Sciatic nerve (tissue), 2 donors: ENCODE measurements at regions not wholly inside any gene's neighbourhood (a gene's known extent, or its start where the extent isn't known, plus 50 kb on each side); places are given as distances from the start of the nearest gene placed in this dataset. TPM values are rescaled to one million over a fixed set of nuclear protein-coding genes. Genes with fewer than 3 reads are reported as not detected.
"Not testable (repeated sequence)": the region's sequence is repeated elsewhere in the genome, so short reads cannot be mapped to it uniquely, and the experiment has no call there.

Experiments used
- ATAC-seq: fragments of 200-7000 bp; cut with Tn5 transposase; one replicate; pipeline ENCODE4 v1.9.1; 2020; ENCODE audit warnings: mild to moderate bottlenecking, moderate library complexity
- DNase-seq: peaks from one replicate; pipeline ENCODE4 v3.0.0-alpha.2; 2020; ENCODE audit warnings: low spot score
- intact Hi-C: fragments of 100-400 bp; cut with DNase I; formaldehyde crosslinking; loops from one replicate; pipeline ENCODE4 v1.14.2; 2022
- microRNA-seq: library from miRNA; unstranded; fragments of <30 nt; microRNA quantifications from one replicate; pipeline ENCODE4 v1.2.0, GENCODE V29; 2020
- donor health status: DM: no; HTN: no; CAD: no.
- donor health status: DM: no; HTN: no; CAD: no.

DNA sequence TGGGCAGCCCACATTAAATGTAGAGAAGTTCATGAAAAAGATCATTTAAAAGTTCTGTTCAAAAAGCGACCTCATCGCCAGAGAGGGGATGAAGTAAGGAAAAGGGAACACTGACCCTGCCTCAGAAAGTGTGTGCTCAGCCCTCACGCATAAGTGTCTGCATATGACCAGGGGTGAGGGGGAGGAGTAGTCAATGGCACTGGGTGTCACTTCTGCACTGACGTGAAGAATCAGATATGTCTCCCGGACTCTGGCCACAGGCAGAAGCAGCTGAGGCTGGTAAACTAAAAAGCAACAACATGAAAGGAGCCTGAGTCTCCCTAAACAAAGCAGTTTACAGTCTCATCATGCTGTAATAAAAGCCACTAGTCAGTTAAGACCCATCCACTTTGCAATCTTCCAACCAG is 168.5 kb downstream of the AVL9 start:
- DNase-seq, intact Hi-C loops, ATAC-seq: not testable (repeated sequence)

DNA sequence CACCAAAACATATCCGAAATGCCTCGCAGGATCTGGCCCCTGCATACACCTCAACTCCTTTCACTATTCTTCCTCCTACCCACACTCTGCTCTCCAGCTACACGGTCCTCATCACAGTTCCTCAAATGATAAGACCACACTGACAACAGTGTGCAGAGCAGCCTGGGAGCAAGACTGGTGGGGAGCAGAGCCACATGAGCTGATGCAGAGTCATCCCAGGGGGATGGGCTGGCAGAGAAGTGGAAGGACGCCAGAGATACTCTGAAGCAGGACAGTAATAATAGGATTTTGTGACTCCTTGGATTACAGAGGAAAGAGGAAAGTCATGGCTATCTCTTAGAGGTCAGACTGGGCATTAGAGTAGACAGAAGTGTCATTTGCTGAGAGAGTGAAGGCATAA is 167.2 kb downstream of the AVL9 start:
- intact Hi-C loops, ATAC-seq, DNase-seq: not testable (repeated sequence)

DNA sequence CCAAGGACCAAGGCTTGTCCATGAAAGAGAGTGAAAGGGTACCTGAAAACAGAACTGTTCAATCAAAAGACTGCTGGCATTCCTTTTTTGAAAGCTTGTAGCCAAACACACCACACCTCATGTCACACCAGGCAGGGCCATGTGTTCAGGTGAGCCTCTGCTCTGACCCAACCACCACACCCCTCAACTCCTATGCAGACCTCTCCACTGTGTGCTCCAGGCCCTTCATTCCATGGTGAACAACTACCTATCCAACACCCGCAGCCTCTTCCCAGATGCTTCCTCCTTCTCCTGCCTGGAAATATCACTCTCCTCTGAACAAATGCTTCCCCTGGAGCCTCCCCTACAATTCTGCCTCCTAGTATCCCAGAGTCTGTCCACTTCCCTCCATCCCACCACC is 166.6 kb downstream of the AVL9 start:
- no peak for DNase-seq
- intact Hi-C loops: no loop called here
- no peak for ATAC-seq

DNA sequence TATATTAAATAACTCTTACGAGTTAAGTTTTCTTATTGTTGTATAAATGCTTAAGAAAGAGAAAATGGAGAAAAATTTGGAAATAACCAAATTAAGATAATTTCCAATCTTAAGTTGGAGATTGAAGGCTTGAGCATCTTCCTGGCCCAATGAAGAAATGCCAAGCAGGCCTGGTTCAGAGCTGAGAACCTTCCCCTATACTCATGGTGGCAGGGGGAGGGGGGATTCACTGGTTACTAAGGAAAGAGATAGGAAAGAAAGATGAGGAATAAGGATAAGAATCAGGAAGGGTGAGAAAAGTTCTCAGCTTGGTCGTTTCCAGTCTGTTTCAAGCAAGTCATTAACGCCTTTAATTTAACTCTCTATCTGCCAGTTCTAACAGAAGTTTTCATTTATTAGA is 166.2 kb downstream of the AVL9 start:
- ATAC-seq (no peak), DNase-seq (no peak)
- intact Hi-C loops: no loop called here

DNA sequence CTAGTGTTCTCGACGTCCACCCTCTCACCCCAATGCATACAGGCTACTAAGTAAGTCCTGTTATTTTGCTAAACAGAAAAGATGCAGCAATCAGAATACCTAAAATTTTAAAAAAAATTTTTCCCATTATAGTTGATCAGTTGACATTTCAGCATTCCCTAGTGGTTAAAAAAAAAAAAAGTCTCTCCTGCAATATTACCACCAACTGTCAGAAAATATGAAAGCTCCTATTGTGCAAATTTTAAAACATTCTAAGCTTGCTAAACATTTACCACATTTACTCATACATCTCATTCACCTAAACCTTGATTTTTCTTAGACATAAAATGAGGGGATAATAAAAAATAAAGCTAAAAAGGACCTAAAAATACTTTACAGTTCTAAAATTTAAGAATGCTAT is 165.6 kb downstream of the AVL9 start:
- intact Hi-C loops: no loop called here
- DNase-seq (no peak), ATAC-seq (no peak)

DNA sequence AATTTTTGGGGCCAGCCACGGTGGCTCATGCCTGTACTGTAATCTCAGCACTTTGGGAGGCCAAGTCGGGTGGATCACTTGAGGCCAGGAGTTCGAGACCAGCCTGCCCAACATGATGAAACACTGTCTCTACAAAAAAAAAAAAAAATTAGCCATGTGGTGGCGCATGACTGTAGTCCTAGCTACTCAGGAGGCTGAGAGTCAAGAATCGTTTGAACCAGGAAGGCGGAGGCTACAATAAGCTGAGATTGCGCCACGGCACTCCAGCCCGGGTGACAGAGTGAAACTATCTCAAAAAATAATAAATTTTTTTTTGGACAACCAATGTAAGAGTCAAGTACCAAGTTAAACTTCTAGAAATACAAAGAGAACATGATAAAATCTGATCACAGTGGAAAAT is 164.6 kb downstream of the AVL9 start:
- DNase-seq (no peak), ATAC-seq (no peak)
- intact Hi-C loops: no loop called here

DNA sequence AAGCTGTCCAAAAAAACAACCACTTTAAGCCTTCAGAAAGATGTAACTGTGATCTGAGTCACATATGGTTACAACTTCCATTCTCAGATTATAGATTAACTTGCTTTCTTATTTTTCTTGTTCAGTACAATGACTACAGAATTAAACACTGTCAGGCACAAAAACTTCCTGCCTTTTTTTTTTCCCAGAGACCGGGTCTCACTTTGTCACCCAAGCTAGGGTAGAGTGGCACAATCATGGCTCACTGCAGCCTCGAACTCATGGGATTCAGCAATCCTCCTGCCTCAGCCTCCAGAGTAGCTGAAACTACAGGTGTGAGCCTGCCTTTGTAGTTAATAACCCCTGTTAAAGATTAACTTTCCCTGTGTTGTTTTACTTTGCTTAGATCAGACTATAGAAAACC is 163.2 kb downstream of the AVL9 start:
- ATAC-seq: no peak
- DNase-seq: no peak
- intact Hi-C loops: no loop called here

DNA sequence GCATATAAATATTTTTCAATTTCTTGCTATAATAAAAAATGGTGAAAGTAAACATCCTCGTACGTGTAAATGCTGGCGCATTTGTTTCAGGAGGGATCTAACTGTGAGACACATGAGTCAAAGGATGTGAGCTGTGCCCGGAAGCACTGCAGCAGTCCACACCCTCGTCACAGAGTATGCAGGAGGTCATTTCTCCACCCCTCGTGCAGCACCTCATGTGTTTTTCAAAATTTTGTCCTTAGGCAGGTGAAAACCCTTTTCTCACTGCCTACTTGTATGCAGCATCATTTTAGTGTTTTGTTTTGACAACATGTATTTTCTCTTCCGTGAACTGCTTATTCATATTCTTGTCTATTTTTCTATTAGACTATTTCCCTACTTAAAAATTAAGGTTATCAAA is 162.7 kb downstream of the AVL9 start:
- intact Hi-C loops: no loop called here
- DNase-seq: no peak
- ATAC-seq: no peak

DNA sequence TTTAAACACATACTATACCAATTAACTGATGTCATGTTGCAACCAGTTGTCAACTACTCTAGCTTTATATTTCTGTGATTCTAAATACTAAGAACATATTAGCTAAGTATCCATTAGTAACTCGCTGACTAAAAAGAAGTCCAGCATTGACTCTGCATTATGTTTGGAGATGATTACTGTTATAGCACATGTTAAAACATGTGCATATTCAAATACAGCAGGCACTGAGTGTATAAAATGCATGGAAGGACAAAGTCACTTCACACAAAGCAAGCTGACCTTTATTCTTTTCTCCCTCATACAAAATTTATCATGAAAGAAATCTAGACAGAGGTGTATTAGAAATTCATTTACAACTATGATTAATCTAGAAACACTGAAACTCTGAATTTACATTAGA is 159.3 kb downstream of the AVL9 start:
- DNase-seq, ATAC-seq, intact Hi-C loops: not testable (repeated sequence)

DNA sequence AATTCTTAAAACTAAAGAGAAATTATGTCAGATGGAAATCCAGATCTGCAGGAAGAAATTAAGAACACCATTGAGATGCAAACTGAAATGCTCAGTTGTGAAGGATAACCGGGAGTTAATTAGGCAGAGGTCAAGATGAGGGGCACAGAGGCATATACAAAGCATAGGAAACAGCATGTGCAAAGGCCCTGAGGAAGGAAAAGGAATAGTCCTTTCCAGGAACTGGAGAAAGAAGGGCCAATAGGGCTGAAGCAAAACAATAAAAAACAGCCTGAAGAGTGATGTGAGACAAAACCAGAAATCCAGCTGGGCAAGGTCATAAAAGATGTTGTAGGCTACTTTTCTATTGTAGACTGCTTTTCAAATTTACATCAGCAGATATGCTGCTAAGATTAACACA is 155.1 kb downstream of the AVL9 start:
- ATAC-seq, intact Hi-C loops, DNase-seq: not testable (repeated sequence)

DNA sequence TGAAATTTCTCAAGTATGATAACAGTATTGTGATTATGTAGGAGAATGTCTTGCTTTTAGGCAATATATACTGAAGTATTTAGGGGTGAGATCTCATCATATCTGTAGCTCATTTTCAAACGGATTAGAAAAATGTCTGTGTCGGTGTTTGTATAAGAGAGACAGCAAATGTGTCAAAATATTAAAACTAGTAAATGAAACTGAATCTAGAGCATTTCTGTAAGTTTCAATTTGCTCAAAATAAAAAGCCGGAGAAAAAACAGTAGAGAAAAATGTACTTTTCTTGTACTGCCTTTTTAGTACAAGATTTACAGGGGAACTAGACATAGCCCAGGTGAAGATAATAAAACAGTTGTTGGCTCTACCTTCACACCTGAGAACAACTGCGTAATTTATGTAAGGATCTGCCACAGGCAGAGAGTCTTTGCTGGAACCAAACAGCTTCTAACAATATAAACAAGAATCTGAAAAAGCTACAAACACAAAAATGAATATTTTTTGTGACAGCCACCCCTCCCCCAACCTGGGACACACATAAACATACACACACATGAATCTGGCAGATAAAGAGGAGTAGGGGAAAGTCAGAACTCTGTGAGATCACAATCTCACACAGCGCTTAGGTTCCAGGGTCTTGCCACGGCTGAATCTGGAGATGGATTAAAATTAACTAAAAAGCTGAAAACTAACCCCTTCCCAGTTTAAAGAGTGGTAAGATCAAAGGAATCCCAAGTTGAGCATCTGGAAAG is 153.3 kb downstream of the AVL9 start:
- intact Hi-C loops: no loop called here
- no peak for ATAC-seq
- no peak for DNase-seq

DNA sequence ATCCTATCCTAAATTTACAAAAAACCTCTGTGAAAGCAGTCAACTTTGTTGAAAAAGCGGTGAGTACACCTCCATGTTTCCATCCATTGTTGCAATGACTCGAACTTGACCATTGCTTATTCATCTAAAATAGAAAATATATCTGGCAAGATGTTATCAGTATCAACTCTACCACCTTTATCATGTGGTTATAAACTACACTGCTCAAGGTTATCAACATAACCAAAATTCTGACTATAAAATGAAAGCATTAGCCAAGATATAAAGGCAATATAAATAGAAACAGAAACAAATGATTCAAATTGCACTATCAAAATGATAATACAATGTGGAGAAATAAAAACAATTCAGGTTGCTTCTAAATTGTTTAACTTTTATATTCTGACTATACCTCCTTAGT is 150.0 kb downstream of the AVL9 start:
- intact Hi-C loops, ATAC-seq, DNase-seq: not testable (repeated sequence)

DNA sequence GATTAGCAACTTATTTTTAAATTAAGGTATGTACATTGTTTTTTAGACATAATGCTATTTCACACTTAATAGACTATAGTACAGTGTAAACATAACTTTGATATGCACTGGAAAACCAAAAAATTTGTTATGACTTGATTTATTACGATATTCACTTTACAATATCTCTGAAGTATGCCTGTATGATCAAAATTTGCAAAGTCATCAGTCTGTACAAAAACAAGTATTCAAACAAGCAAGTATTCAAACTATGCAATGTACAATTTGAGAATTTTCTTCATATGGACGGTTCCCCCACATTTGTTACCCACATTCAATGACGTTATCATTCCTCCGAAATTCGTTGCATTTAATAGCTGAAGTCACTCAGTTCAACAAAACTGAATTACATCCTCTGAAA is 147.9 kb downstream of the AVL9 start:
- intact Hi-C loops: no loop called here
- ATAC-seq (no peak), DNase-seq (no peak)

DNA sequence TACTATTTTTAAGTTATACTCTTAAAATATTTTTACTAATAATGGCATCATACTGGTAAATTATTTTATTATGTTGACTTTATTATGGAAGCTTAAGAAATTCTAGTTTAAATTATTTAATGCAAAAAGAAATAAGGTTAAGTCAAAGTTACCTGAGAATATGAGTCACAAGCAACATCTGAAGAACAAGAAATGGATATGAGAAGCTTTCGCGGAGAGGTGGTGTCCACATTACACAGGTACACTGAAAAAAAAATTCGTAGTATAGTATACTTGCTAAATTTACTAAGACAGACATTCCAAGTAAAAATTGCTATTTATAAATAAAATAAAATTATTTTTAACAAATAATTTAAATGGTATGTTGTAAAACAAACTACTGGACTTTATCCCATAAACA is 143.8 kb downstream of the AVL9 start:
- intact Hi-C loops: no loop called here
- DNase-seq (no peak), ATAC-seq (no peak)

DNA sequence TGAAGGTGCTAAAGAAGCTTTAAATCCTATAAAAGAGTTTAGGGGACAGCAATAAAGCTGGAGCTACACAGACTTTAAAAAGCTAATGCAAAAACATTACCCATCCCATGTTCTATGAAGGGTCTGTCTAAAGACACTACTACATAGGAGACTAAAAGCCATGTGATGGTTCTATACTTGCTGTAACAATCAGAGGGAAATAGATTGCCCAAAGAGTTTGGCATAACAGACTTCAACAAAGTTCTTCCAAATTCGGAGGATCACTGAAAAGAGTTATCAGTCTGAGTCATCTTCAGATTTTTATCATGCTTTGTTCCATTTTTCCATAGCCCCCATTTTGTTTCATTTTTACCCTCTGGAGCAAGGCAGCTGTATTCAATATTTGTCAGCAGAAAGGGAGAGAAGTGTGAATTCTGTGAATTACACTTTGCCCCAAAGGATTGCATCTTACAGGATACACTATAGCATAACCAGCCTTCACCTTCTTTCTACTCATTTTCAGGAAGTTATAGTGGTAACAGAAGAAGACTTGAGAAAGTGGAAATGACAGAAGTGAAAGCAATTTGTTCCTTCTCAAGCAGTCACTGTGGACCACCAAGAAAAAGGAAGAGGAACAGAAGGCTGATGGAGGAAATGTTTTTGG is 143.3 kb downstream of the AVL9 start:
- intact Hi-C loops, DNase-seq, ATAC-seq: not testable (repeated sequence)

Small RNA genes lying in the stretch of these regions (microRNA-seq; reads per million reads assigned to microRNA genes)
- gene MIR550A2 (not detected), gene MIR550B2 (not detected)
